A673 (cell line): ENCODE measurements at regions not wholly inside any gene's neighbourhood (a gene's known extent, or its start where the extent isn't known, plus 50 kb on each side); places are given as distances from the start of the nearest gene placed in this dataset.

ENCODE experiments used
- CTCF ChIP-seq: fragments of 300-800, 200-600 bp; sonication (generic); conservative IDR thresholded peaks from 2 replicates; pipeline ENCODE4 v1.5.1; 2017; ENCODE audit warnings: low read depth, mild to moderate bottlenecking, antibody characterized with exemption, low read length, moderate library complexity, mixed read lengths
- EZH2 ChIP-seq: fragments of 200-600 bp; sonication (generic); IDR thresholded peaks from 2 replicates; pipeline ENCODE4 v1.6.1; 2017; ENCODE audit warnings: borderline replicate concordance, low read depth, mild to moderate bottlenecking, mixed read lengths, antibody characterized with exemption, low read length; ENCODE audit not compliant: poor library complexity, severe bottlenecking

- TF ChIP-seq CTCF, result no peak
- no peak for TF ChIP-seq EZH2
Measured at GRCh38 chr3:64998317-64998716, 310.5 kb upstream of the ADAMTS9 start.
